Gastrocnemius medialis (tissue), 4 donors: ENCODE measurements at regions not wholly inside any gene's neighbourhood (a gene's known extent, or its start where the extent isn't known, plus 50 kb on each side); places are given as distances from the start of the nearest gene placed in this dataset.

Source experiments
- CTCF ChIP-seq, 5 experiments: fragments of 450-650 bp in 3 of 5; fragments of 200-600 bp in 2 of 5; sonication (generic) in 2 of 5; IDR thresholded peaks in 4 of 5; conservative IDR thresholded peaks in 1 of 5; 1 replicate in 4 of 5; 2 replicates in 1 of 5; pipeline ENCODE4 v1.5.1; 2016 to 2019; ENCODE audit warnings: antibody characterized with exemption in 5 of 5, mild to moderate bottlenecking in 3 of 5, moderate library complexity in 3 of 5
- POLR2A ChIP-seq, 2 donors: fragments of 450-650 bp; IDR thresholded peaks; one replicate each; pipeline ENCODE4 v1.6.1; 2017; ENCODE audit warnings: antibody characterized with exemption in 2 of 2, mild to moderate bottlenecking in 2 of 2, moderate library complexity in 2 of 2

- TF ChIP-seq POLR2A (IDR thresholded peaks at IDR 0.05) (no peak), CTCF (IDR thresholded peaks at IDR 0.05 in 4 of 5, conservative IDR thresholded peaks at IDR 0.05 in 1 of 5) (no peak)
These were observed 251.9 kb upstream of the HES1 start for GRCh38 chr3:193884027-193884426.
